HepG2 (cell line): ENCODE measurements at regions not wholly inside any gene's neighbourhood (a gene's known extent, or its start where the extent isn't known, plus 50 kb on each side); places are given as distances from the start of the nearest gene placed in this dataset.
A peak's percentile ranks its signal among the peaks of the same experiment; 100 is the strongest.

ENCODE experiments used
- AGO2 ChIP-seq: fragments of 200-400 bp; formaldehyde crosslinking; optimal IDR thresholded peaks from 2 replicates; pipeline ENCODE3; 2017; ENCODE audit warnings: mild to moderate bottlenecking, low read depth, low read length, moderate library complexity
- EHMT2 ChIP-seq: fragments of 200-600 bp; sonication (generic); IDR thresholded peaks from 2 replicates; pipeline ENCODE4 v1.7.0; 2017; ENCODE audit warnings: antibody characterized with exemption, low read depth, low read length, borderline replicate concordance
- ELF3 ChIP-seq: IDR thresholded peaks from 2 replicates; pipeline ENCODE4 v1.6.1; 2016; ENCODE audit warnings: missing genetic modification reagents, missing compliant biosample characterization
- FOSL2 ChIP-seq: sonication (generic); formaldehyde crosslinking; IDR thresholded peaks from 2 replicates; pipeline ENCODE4 v1.4.0; 2020; ENCODE audit warnings: missing genetic modification reagents
- FOXA1 ChIP-seq, 2 experiments: fragments of 450-650 bp in 1 of 2; sonication (generic) in 1 of 2; formaldehyde crosslinking in 1 of 2; IDR thresholded peaks; 2 replicates each; pipeline versions ENCODE4 v1.4.0 to v1.6.1; 2016 to 2020; ENCODE audit warnings: missing genetic modification reagents in 1 of 2
- GABPB1 ChIP-seq: IDR thresholded peaks from 2 replicates; pipeline ENCODE4 v1.6.1; 2016; ENCODE audit warnings: mild to moderate bottlenecking, missing genetic modification reagents, moderate library complexity, missing compliant biosample characterization
- KDM5A ChIP-seq: fragments of 200-600 bp; sonication (generic); IDR thresholded peaks from 2 replicates; pipeline ENCODE4 v1.7.0; 2018; ENCODE audit warnings: antibody characterized with exemption, mild to moderate bottlenecking, low read length, borderline replicate concordance
- KDM5B ChIP-seq: sonication (generic); formaldehyde crosslinking; IDR thresholded peaks from 2 replicates; pipeline ENCODE4 v1.4.0; 2020; ENCODE audit warnings: missing genetic modification reagents, mild to moderate bottlenecking, borderline replicate concordance
- KLF9 ChIP-seq: IDR thresholded peaks from 2 replicates; pipeline ENCODE4 v1.6.1; 2016; ENCODE audit warnings: low read depth
- NFE2L2 ChIP-seq: fragments of 150-350 bp; IDR thresholded peaks from 2 replicates; pipeline ENCODE4 v1.6.1; 2014; ENCODE audit warnings: low read length
- POGZ ChIP-seq: sonication (generic); formaldehyde crosslinking; IDR thresholded peaks from 2 replicates; pipeline ENCODE4 v1.4.0; 2020; ENCODE audit warnings: mild to moderate bottlenecking, missing genetic modification reagents
- RBAK ChIP-seq: sonication (generic); formaldehyde crosslinking; IDR thresholded peaks from 2 replicates; pipeline ENCODE4 v1.5.1; 2020; ENCODE audit warnings: mild to moderate bottlenecking, missing genetic modification reagents
- SP1 ChIP-seq, 2 experiments: fragments of 450-650 bp in 1 of 2; sonication (generic) in 1 of 2; formaldehyde crosslinking in 1 of 2; IDR thresholded peaks; 2 replicates each; pipeline versions ENCODE4 v1.4.0 to v1.6.1; 2016 to 2020; ENCODE audit warnings: missing genetic modification reagents in 1 of 2
- SP140L ChIP-seq: sonication (generic); formaldehyde crosslinking; IDR thresholded peaks from 2 replicates; pipeline ENCODE4 v1.4.0; 2020; ENCODE audit warnings: missing genetic modification reagents, borderline replicate concordance
- YY1 ChIP-seq: IDR thresholded peaks from 2 replicates; pipeline ENCODE4 v1.6.1; 2011; ENCODE audit warnings: low read length, low read depth, moderate library complexity, mild to moderate bottlenecking; ENCODE audit not compliant: insufficient read depth, insufficient replicate concordance
- ZFYVE20 ChIP-seq: sonication (generic); formaldehyde crosslinking; IDR thresholded peaks from 2 replicates; pipeline ENCODE4 v1.8.0; 2023; ENCODE audit warnings: low read depth, mild to moderate bottlenecking, moderate library complexity, missing genetic modification reagents, borderline replicate concordance
- ZKSCAN8 ChIP-seq: IDR thresholded peaks from 2 replicates; pipeline ENCODE4 v1.6.1; 2016; ENCODE audit warnings: borderline replicate concordance, missing genetic modification reagents, missing compliant biosample characterization
- ZNF296 ChIP-seq: sonication (generic); formaldehyde crosslinking; conservative IDR thresholded peaks from 2 replicates; pipeline ENCODE4 v1.5.0; 2020; ENCODE audit warnings: mild to moderate bottlenecking, missing genetic modification reagents
- ZNF432 ChIP-seq: sonication (generic); formaldehyde crosslinking; IDR thresholded peaks from 2 replicates; pipeline ENCODE4 v1.5.0; 2020; ENCODE audit warnings: missing genetic modification reagents, mild to moderate bottlenecking, borderline replicate concordance
- ZNF510 ChIP-seq: sonication (generic); formaldehyde crosslinking; IDR thresholded peaks from 2 replicates; pipeline ENCODE4 v1.4.0; 2020; ENCODE audit warnings: low read depth, mild to moderate bottlenecking, missing genetic modification reagents
- ZNF556 ChIP-seq: sonication (generic); formaldehyde crosslinking; IDR thresholded peaks from 2 replicates; pipeline ENCODE4 v1.4.0; 2020; ENCODE audit warnings: mild to moderate bottlenecking, missing genetic modification reagents, borderline replicate concordance
- ZNF572 ChIP-seq: sonication (generic); formaldehyde crosslinking; IDR thresholded peaks from 2 replicates; pipeline ENCODE4 v1.5.1; 2020; ENCODE audit warnings: mild to moderate bottlenecking, missing genetic modification reagents
- ZNF644 ChIP-seq: IDR thresholded peaks from 2 replicates; pipeline ENCODE4 v1.6.1; 2016; ENCODE audit warnings: low read depth
- TF ChIP-seq, protein P1 (sequence below): sonication (generic); formaldehyde crosslinking; IDR thresholded peaks from 2 replicates; pipeline ENCODE4 v1.4.0; 2020; ENCODE audit warnings: missing genetic modification reagents
- TF ChIP-seq, protein P2 (sequence below): sonication (generic); formaldehyde crosslinking; IDR thresholded peaks from 2 replicates; pipeline ENCODE4 v1.4.0; 2020; ENCODE audit warnings: missing genetic modification reagents
- TF ChIP-seq, protein P3 (sequence below): sonication (generic); formaldehyde crosslinking; IDR thresholded peaks from 2 replicates; pipeline ENCODE4 v1.4.0; 2020; ENCODE audit warnings: missing genetic modification reagents

DNA sequence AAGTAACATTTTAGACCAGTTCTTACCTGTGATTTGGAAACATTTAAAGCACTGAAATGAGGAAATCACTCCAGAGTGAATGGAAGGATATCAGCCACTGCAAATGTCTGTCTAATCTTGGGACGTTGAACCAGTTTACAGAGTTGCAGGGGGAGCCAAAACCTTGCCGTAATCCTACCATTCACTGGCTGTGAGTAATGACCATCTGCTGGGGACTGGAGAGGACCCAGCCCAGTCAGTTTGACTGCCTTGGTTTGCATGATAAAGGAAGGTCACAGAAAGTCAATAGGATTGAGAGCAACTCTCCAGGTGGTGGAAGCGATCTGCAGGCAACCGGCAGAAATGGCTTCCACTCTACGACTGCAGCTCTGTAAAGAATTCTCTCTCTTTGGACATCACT lies 167.2 kb downstream of the AKR1D1 start (continued):
- TF ChIP-seq SP1 (IDR thresholded peaks at IDR 0.05): no peak
- 0 out of 2 replicates have a peak, but pooled peaks have one; percentile 19 for TF ChIP-seq SP1 (CRISPR knock-in tag; IDR thresholded peaks at IDR 0.05)
- TF ChIP-seq NFE2L2: no peak
- TF ChIP-seq, protein P1, sequence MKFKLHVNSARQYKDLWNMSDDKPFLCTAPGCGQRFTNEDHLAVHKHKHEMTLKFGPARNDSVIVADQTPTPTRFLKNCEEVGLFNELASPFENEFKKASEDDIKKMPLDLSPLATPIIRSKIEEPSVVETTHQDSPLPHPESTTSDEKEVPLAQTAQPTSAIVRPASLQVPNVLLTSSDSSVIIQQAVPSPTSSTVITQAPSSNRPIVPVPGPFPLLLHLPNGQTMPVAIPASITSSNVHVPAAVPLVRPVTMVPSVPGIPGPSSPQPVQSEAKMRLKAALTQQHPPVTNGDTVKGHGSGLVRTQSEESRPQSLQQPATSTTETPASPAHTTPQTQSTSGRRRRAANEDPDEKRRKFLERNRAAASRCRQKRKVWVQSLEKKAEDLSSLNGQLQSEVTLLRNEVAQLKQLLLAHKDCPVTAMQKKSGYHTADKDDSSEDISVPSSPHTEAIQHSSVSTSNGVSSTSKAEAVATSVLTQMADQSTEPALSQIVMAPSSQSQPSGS (CRISPR knock-in tag): 0 out of 2 replicates have a peak, but pooled peaks have one; percentile 25
- TF ChIP-seq ZNF432 (CRISPR knock-in tag): no peak
- peak; percentile 25; the same call in 1 of the 2 replicates for TF ChIP-seq EHMT2
- no peak for TF ChIP-seq ZNF296 (CRISPR knock-in tag)
- no peak for TF ChIP-seq ZNF572 (CRISPR knock-in tag)
- TF ChIP-seq FOXA1 (IDR thresholded peaks at IDR 0.05): no peak
- peak; percentile 76 for TF ChIP-seq FOXA1 (CRISPR knock-in tag; IDR thresholded peaks at IDR 0.05)
- TF ChIP-seq ZNF556 (CRISPR knock-in tag): no peak
- TF ChIP-seq KLF9 (CRISPR knock-in tag): no peak
- TF ChIP-seq ZKSCAN8: 0 out of 2 replicates have a peak, but pooled peaks have one; percentile 38
- no peak for TF ChIP-seq AGO2
- no peak for TF ChIP-seq KDM5B (CRISPR knock-in tag)
- TF ChIP-seq GABPB1: no peak
- TF ChIP-seq, protein P2, sequence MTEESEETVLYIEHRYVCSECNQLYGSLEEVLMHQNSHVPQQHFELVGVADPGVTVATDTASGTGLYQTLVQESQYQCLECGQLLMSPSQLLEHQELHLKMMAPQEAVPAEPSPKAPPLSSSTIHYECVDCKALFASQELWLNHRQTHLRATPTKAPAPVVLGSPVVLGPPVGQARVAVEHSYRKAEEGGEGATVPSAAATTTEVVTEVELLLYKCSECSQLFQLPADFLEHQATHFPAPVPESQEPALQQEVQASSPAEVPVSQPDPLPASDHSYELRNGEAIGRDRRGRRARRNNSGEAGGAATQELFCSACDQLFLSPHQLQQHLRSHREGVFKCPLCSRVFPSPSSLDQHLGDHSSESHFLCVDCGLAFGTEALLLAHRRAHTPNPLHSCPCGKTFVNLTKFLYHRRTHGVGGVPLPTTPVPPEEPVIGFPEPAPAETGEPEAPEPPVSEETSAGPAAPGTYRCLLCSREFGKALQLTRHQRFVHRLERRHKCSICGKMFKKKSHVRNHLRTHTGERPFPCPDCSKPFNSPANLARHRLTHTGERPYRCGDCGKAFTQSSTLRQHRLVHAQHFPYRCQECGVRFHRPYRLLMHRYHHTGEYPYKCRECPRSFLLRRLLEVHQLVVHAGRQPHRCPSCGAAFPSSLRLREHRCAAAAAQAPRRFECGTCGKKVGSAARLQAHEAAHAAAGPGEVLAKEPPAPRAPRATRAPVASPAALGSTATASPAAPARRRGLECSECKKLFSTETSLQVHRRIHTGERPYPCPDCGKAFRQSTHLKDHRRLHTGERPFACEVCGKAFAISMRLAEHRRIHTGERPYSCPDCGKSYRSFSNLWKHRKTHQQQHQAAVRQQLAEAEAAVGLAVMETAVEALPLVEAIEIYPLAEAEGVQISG (CRISPR knock-in tag): 0 out of 2 replicates have a peak, but pooled peaks have one; percentile 37
- peak; percentile 96 for TF ChIP-seq POGZ
- TF ChIP-seq, protein P3, sequence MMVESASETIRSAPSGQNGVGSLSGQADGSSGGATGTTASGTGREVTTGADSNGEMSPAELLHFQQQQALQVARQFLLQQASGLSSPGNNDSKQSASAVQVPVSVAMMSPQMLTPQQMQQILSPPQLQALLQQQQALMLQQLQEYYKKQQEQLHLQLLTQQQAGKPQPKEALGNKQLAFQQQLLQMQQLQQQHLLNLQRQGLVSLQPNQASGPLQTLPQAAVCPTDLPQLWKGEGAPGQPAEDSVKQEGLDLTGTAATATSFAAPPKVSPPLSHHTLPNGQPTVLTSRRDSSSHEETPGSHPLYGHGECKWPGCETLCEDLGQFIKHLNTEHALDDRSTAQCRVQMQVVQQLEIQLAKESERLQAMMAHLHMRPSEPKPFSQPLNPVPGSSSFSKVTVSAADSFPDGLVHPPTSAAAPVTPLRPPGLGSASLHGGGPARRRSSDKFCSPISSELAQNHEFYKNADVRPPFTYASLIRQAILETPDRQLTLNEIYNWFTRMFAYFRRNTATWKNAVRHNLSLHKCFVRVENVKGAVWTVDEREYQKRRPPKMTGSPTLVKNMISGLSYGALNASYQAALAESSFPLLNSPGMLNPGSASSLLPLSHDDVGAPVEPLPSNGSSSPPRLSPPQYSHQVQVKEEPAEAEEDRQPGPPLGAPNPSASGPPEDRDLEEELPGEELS (CRISPR knock-in tag): 0 out of 2 replicates have a peak, but pooled peaks have one; percentile 17
- TF ChIP-seq ZNF644 (CRISPR knock-in tag): peak; percentile 93
- TF ChIP-seq ELF3 (CRISPR knock-in tag): peak; percentile 22; the same call in 1 of the 2 replicates
- TF ChIP-seq SP140L (CRISPR knock-in tag): no peak
- TF ChIP-seq ZNF510: no peak
- TF ChIP-seq YY1: peak; percentile 28
- TF ChIP-seq ZFYVE20 (CRISPR knock-in tag): no peak
- TF ChIP-seq RBAK (CRISPR knock-in tag): peak; percentile 29; the same call in 1 of the 2 replicates
- TF ChIP-seq FOSL2 (CRISPR knock-in tag): peak; percentile 78
- TF ChIP-seq KDM5A: no peak
